ENCODE measurements at regions not wholly inside any gene's neighbourhood (a gene's known extent, or its start where the extent isn't known, plus 50 kb on each side); places are given as distances from the start of the nearest gene placed in this dataset.

- ChIA-PET RAD21 (ENCODE audit: unreplicated experiment) (no interaction called here), CTCF (no interaction called here), POLR2A (no interaction called here), SMC1A (ENCODE audit: uncharacterized antibody, unreplicated experiment) (no interaction called here)
- ATAC-seq: no peak
- H3K9ac ChIP-seq (ENCODE audit: control insufficient read depth, insufficient read depth, low read length): no peak overlapping the region
- no peak overlapping the region for H3K27ac ChIP-seq (ENCODE audit: control insufficient read depth, insufficient read depth)
- no peak overlapping the region for H3K4me2 ChIP-seq (ENCODE audit: control insufficient read depth, insufficient read depth)
- no peak overlapping the region for H2AFZ ChIP-seq (ENCODE audit: control insufficient read depth, low read depth, low read length)
- BruUV-seq (replicated peaks): no TSS peak
- no peak overlapping the region for H3K4me3 ChIP-seq
- TF ChIP-seq RELA (IDR thresholded peaks at IDR 0.05; ENCODE audit: borderline replicate concordance, partially characterized antibody) (no peak), ATF3 (IDR thresholded peaks at IDR 0.05; ENCODE audit: borderline replicate concordance, extremely low read depth, low read depth, low read length) (no peak), EED (IDR thresholded peaks at IDR 0.05; ENCODE audit: low read depth) (no peak), BMI1 (IDR thresholded peaks at IDR 0.05; ENCODE audit: borderline replicate concordance) (no peak), POU2F2 (IDR thresholded peaks at IDR 0.05; ENCODE audit: borderline replicate concordance, low read depth, low read length) (no peak), SP1 (IDR thresholded peaks at IDR 0.05; ENCODE audit: low read depth, low read length) (no peak), MEF2A (IDR thresholded peaks at IDR 0.05; ENCODE audit: insufficient read depth, low read depth, low read length) (no peak), BHLHE40 (IDR thresholded peaks at IDR 0.05; ENCODE audit: borderline replicate concordance in 1 of 2, low read depth in 2 of 2, low read length in 1 of 2) (no peak), MYB (IDR thresholded peaks at IDR 0.05; ENCODE audit: borderline replicate concordance, low read depth, low read length) (no peak), CREB1 (IDR thresholded peaks at IDR 0.05; ENCODE audit: low read depth) (no peak), GATAD2B (conservative IDR thresholded peaks at IDR 0.05; ENCODE audit: low read depth) (no peak), NFXL1 (IDR thresholded peaks at IDR 0.05; ENCODE audit: borderline replicate concordance) (no peak), PML (IDR thresholded peaks at IDR 0.05; ENCODE audit: low read length) (no peak), SREBF2 (IDR thresholded peaks at IDR 0.05; ENCODE audit: low read length) (no peak)
- TF ChIP-seq, protein P1, sequence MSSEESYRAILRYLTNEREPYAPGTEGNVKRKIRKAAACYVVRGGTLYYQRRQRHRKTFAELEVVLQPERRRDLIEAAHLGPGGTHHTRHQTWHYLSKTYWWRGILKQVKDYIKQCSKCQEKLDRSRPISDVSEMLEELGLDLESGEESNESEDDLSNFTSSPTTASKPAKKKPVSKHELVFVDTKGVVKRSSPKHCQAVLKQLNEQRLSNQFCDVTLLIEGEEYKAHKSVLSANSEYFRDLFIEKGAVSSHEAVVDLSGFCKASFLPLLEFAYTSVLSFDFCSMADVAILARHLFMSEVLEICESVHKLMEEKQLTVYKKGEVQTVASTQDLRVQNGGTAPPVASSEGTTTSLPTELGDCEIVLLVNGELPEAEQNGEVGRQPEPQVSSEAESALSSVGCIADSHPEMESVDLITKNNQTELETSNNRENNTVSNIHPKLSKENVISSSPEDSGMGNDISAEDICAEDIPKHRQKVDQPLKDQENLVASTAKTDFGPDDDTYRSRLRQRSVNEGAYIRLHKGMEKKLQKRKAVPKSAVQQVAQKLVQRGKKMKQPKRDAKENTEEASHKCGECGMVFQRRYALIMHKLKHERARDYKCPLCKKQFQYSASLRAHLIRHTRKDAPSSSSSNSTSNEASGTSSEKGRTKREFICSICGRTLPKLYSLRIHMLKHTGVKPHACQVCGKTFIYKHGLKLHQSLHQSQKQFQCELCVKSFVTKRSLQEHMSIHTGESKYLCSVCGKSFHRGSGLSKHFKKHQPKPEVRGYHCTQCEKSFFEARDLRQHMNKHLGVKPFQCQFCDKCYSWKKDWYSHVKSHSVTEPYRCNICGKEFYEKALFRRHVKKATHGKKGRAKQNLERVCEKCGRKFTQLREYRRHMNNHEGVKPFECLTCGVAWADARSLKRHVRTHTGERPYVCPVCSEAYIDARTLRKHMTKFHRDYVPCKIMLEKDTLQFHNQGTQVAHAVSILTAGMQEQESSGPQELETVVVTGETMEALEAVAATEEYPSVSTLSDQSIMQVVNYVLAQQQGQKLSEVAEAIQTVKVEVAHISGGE (CRISPR knock-in tag; IDR thresholded peaks at IDR 0.05): no peak
- H3K4me1 ChIP-seq (ENCODE audit: control insufficient read depth, insufficient read depth, low read length): no peaks in the 10 kb centered on the region
- DNase-seq (ENCODE audit: low read depth, low spot score): no peak
- intact Hi-C loops (cut with micrococcal nuclease; ENCODE audit: unreplicated experiment) (no loop called here), in situ Hi-C loops (cut with MboI) (no loop called here)
- no peaks in the 10 kb centered on the region for H3K36me3 ChIP-seq (ENCODE audit: control insufficient read depth in 2 of 2, insufficient read depth in 2 of 2, low read length in 1 of 2)
- no peak for FAIRE-seq
- 1% methylated on average over 4 of the region's 4 CpGs for WGBS (ENCODE audit: insufficient coverage, insufficient replicate concordance, low lambda C conversion rate, missing lambda C conversion rate)
- H3K9me3 ChIP-seq (replicated peaks; ENCODE audit: control insufficient read depth, insufficient read depth, low read length): no peaks in the 10 kb centered on the region
- H3K27me3 ChIP-seq (replicated peaks in 1 of 2; ENCODE audit: control insufficient read depth in 2 of 2, insufficient read depth in 2 of 2, low read length in 1 of 2): no peaks in the 10 kb centered on the region
- no peaks in the 10 kb centered on the region for H4K20me1 ChIP-seq (ENCODE audit: control insufficient read depth, insufficient read depth)
- no peaks in the 10 kb centered on the region for H3K79me2 ChIP-seq (ENCODE audit: control insufficient read depth, insufficient read depth, low read length)
These were observed 535.0 kb downstream of the AJAP1 start for GRCh38 chr1:5189384-5189783.
